Fibroblast of lung (primary cell): ENCODE measurements at regions not wholly inside any gene's neighbourhood (a gene's known extent, or its start where the extent isn't known, plus 50 kb on each side); places are given as distances from the start of the nearest gene placed in this dataset.

Experiments
- DNase-seq, 2 donors: peaks; one replicate each; pipeline versions ENCODE4 v3.0.0 to v3.0.0-alpha.2; 2010; ENCODE audit warnings: low read depth in 2 of 2
- H2AFZ ChIP-seq: 2 replicates; pipeline ENCODE4 v1.5.1; 2012; ENCODE audit warnings: low read length, control low read depth, inconsistent platforms
- H3K27ac ChIP-seq: 2 replicates; pipeline ENCODE4 v1.5.1; 2011; ENCODE audit warnings: low read length, control low read depth; ENCODE audit not compliant: insufficient read depth
- H3K27me3 ChIP-seq: 2 replicates; pipeline ENCODE4 v1.5.1; 2011; ENCODE audit warnings: mild to moderate bottlenecking, low read length; ENCODE audit not compliant: control insufficient read depth, insufficient read depth
- H3K36me3 ChIP-seq: 2 replicates; pipeline ENCODE4 v1.5.1; 2011; ENCODE audit warnings: low read length; ENCODE audit not compliant: control insufficient read depth, insufficient read depth
- H3K4me1 ChIP-seq: 2 replicates; pipeline ENCODE4 v1.5.1; 2011; ENCODE audit warnings: low read length; ENCODE audit not compliant: control insufficient read depth, insufficient read depth; ENCODE audit errors: extremely low read depth
- H3K4me2 ChIP-seq: 2 replicates; pipeline ENCODE4 v1.5.1; 2011; ENCODE audit warnings: low read length, control low read depth; ENCODE audit not compliant: insufficient read depth; ENCODE audit errors: extremely low read depth
- H3K4me3 ChIP-seq, 4 experiments: fragments of 200-600 bp in 1 of 4; sonication (generic) in 1 of 4; replicated peaks in 1 of 4; 2 replicates each; pipeline ENCODE4 v1.5.1; 2011 to 2016; ENCODE audit warnings: low read length in 4 of 4, low read depth in 3 of 4, mild to moderate bottlenecking in 3 of 4, control low read depth in 2 of 4, inconsistent platforms in 1 of 4, mixed read lengths in 1 of 4; ENCODE audit not compliant: insufficient read depth in 1 of 4; ENCODE audit errors: control extremely low read depth in 1 of 4
- H3K79me2 ChIP-seq: 2 replicates; pipeline ENCODE4 v1.5.1; 2012; ENCODE audit warnings: mild to moderate bottlenecking, low read length, inconsistent platforms; ENCODE audit not compliant: control insufficient read depth, insufficient read depth
- H3K9ac ChIP-seq: 2 replicates; pipeline ENCODE4 v1.5.1; 2011; ENCODE audit warnings: mild to moderate bottlenecking, low read length, control low read depth; ENCODE audit not compliant: insufficient read depth
- H3K9me3 ChIP-seq: 2 replicates; pipeline ENCODE4 v1.5.1; 2012; ENCODE audit warnings: low read depth, low read length; ENCODE audit not compliant: control insufficient read depth, insufficient read depth
- H4K20me1 ChIP-seq: 2 replicates; pipeline ENCODE4 v1.5.1; 2011; ENCODE audit warnings: low read length; ENCODE audit not compliant: control insufficient read depth, insufficient read depth; ENCODE audit errors: extremely low read depth
- CTCF ChIP-seq, 2 donors: IDR thresholded peaks in 1 of 2; conservative IDR thresholded peaks in 1 of 2; 1 replicate in 1 of 2; 2 replicates in 1 of 2; pipeline ENCODE4 v1.5.1; 2011 to 2012; ENCODE audit warnings: low read length in 2 of 2, control low read depth in 1 of 2, inconsistent platforms in 1 of 2, low read depth in 1 of 2, mild to moderate bottlenecking in 1 of 2
- EZH2 ChIP-seq: IDR thresholded peaks from 2 replicates; pipeline ENCODE4 v1.5.1; 2012; ENCODE audit warnings: low read length, control low read depth, mild to moderate bottlenecking; ENCODE audit errors: missing control alignments

- Histone ChIP-seq H3K9me3 (no peaks in the 10 kb centered on the region), H3K27ac (no peak overlapping the region), H3K4me3 (no peak overlapping the region), H3K9ac (no peak overlapping the region), H3K27me3 (no peaks in the 10 kb centered on the region), H3K4me2 (no peak overlapping the region), H3K79me2 (no peaks in the 10 kb centered on the region), H3K4me1 (peaks cover 21% of the 10 kb centered on the region), H3K36me3 (no peaks in the 10 kb centered on the region), H4K20me1 (no peaks in the 10 kb centered on the region), H2AFZ (no peak overlapping the region)
- DNase-seq = no peak
- TF ChIP-seq CTCF (conservative IDR thresholded peaks at IDR 0.05 in 1 of 2, IDR thresholded peaks at IDR 0.05 in 1 of 2; ENCODE audit: low read depth in 1 of 2, low read length in 2 of 2) (no peak), EZH2 (no peak)
These were observed 213.3 kb upstream of the OSR1 start for GRCh38 chr2:19571773-19572172.

- no peak overlapping the region for H3K4me3 ChIP-seq
- no peaks in the 10 kb centered on the region for H4K20me1 ChIP-seq
- H3K4me2 ChIP-seq = no peak overlapping the region
- TF ChIP-seq CTCF (conservative IDR thresholded peaks at IDR 0.05 in 1 of 2, IDR thresholded peaks at IDR 0.05 in 1 of 2; ENCODE audit: low read depth in 1 of 2, low read length in 2 of 2) (no peak), EZH2 (no peak)
- no peak overlapping the region for H3K27ac ChIP-seq
- DNase-seq = peak; percentile 13 to 45
- H2AFZ ChIP-seq = no peak overlapping the region
- no peaks in the 10 kb centered on the region for H3K79me2 ChIP-seq
- H3K4me1 ChIP-seq = peaks cover 13% of the 10 kb centered on the region
- H3K9ac ChIP-seq = no peak overlapping the region
- no peaks in the 10 kb centered on the region for H3K27me3 ChIP-seq
- H3K36me3 ChIP-seq = no peaks in the 10 kb centered on the region
- no peaks in the 10 kb centered on the region for H3K9me3 ChIP-seq
These were observed 210.9 kb upstream of the OSR1 start for GRCh38 chr2:19569300-19569791.

GRCh38 chr2:19568809-19569208 lies 210.4 kb upstream of the OSR1 start:
- Histone ChIP-seq H3K79me2 (no peaks in the 10 kb centered on the region), H3K9me3 (no peaks in the 10 kb centered on the region), H2AFZ (no peak overlapping the region), H3K4me2 (no peak overlapping the region), H3K4me1 (peaks cover 8% of the 10 kb centered on the region), H3K36me3 (no peaks in the 10 kb centered on the region), H3K9ac (no peak overlapping the region), H3K4me3 (no peak overlapping the region), H3K27me3 (no peaks in the 10 kb centered on the region), H4K20me1 (no peaks in the 10 kb centered on the region), H3K27ac (no peak overlapping the region)
- TF ChIP-seq EZH2 = no peak
- no peak for TF ChIP-seq CTCF (conservative IDR thresholded peaks at IDR 0.05 in 1 of 2, IDR thresholded peaks at IDR 0.05 in 1 of 2; ENCODE audit: low read depth in 1 of 2, low read length in 2 of 2)
- no peak for DNase-seq
